NCI-H2227 (cell line): ENCODE measurements at regions not wholly inside any gene's neighbourhood (a gene's known extent, or its start where the extent isn't known, plus 50 kb on each side); places are given as distances from the start of the nearest gene placed in this dataset.

Experiments
- DNase-seq: peaks from one replicate; lab custom pipeline; 2025; ENCODE audit not compliant: unreplicated experiment; lab: John Stamatoyannopoulos, UW

DNA sequence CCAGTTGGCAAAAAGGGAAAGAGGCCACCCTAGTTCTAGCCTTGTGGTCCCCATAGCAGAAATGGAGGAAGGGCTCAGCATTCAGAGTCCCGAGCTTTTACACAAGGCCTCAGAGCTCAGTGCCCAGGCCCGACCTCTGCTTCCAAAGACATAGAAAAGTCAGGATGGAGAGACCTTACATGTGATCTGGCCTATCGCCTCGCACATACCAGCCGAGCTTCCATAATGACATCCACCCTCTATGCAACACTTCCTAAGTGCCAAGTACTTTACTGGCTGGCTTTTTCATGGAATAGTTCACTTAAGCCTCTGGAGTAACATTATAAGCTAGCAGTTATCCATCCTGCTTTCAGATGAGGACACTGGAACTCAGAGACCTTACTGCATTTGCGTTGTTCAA lies 275.9 kb downstream of the FAM43A start:
- no peak for DNase-seq

- DNase-seq, result no peak
Measured at GRCh38 chr3:194962056-194962455, 276.4 kb downstream of the FAM43A start.

GRCh38 chr3:194964809-194965208 lies 279.1 kb downstream of the FAM43A start:
- no peak for DNase-seq

- no peak for DNase-seq
Measured at GRCh38 chr3:194967151-194968117, 281.8 kb downstream of the FAM43A start.

DNA sequence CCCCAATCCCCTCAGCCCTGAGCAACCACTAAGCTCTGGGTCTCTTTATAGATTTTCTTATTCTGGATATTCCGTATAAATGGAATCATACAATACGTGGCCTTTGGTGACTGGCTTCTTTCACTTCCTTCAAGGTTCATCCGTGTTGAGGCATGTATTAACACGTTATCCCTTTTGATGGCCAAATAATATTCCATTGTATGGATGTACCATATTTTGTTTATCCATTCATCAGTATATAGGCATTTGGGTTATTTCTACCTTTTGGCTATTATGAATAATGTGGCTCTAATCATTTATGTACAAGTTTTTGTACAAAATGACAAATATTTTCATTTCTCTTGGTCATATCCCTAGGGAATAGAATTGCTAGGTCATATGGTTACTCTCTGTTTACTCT lies 284.4 kb downstream of the FAM43A start:
- no peak for DNase-seq

DNA sequence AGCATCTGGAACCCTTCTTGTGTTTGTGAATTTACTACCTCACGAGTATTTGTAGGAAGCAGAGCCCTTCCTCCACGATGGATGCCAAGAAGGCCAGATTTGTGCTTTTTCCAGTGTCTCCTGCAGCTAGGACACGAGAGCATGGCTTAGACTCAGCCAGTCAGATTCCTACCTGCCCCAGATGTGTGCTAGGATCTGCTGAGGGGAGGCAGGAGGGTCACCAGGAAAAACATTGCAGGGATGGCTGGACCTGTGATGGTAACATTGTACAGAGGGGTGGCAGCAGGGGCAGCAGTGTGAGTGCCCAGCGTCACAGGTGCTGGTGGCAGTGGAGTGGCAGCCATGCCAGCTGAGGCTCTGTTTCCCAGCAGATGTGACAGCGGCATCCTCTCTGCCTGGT lies 285.3 kb downstream of the FAM43A start:
- DNase-seq, result no peak

DNA sequence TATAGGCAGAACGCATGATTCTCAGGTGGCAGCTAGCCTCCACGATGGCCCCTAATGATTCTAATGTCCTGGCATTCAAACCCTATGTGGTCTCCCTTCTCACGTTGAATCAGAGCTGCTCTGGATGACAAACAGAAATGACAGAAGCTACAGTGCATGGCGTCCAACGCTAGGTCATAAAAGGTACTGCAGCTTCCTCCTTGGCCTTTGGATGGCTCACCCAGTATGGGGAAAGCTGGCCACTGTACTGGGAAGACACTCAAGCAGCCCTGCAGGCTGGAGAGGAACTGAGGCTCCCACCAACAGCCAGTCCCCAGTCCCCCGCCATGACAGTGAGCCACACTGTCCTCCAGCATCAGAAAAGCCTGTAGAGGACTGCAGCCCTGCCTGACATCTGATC lies 286.3 kb downstream of the FAM43A start:
- no peak for DNase-seq

- no peak for DNase-seq
Measured at GRCh38 chr3:194972641-194973040, 287.0 kb downstream of the FAM43A start.

DNA sequence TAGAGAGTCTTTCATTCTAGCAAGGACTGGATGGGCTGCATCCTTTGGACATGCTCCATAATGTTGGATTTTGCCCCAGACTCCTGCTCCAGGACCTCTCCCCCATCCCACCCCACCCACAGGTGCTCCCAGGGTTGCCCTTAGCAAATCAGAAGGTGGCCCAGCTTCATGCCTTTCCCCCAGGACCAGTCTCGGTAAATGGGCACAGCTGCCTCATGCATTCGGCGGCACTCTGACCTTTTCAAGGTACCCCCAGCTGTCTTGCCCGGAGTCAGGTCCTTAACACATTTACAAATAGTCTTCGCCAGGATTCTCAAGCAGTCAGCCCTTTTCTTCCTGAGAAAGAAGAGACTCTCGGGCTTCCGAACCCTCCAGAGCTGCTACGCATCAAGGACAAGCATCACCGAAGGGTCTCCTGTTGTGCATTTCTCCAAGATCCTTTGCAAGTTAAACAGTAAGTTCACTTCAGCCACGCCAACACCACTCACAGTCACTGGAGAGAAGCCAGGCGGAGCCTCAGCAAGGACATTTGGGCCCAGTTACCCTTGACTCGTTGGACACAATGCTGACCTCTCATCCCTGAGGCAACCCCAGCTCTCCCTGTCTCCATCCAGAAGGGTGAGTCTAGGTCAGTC lies 287.8 kb downstream of the FAM43A start:
- no peak for DNase-seq

- DNase-seq, result no peak
Measured at GRCh38 chr3:194974468-194975135, 288.9 kb downstream of the FAM43A start.

GRCh38 chr3:194976049-194976451 lies 290.4 kb downstream of the FAM43A start:
- DNase-seq, result no peak

DNA sequence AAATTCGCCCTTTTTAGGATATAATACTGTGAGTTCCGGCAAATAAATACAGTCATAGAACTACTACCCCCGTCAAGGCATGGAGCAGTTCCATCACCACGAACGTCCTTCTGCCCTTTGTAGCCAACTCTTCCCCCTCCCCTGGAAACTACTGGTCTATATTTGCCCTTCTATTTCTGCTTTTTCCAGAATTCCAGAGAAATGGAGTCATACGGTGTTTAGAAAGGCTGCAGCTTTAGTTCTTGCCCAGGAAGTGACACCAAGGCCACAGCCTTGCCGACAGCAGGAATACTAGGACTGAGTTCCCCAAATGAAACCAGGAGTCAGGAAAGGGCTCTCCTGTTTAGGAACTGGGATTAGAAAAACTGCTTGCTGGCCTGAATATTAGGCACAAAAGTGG lies 291.2 kb downstream of the FAM43A start:
- no peak for DNase-seq

DNA sequence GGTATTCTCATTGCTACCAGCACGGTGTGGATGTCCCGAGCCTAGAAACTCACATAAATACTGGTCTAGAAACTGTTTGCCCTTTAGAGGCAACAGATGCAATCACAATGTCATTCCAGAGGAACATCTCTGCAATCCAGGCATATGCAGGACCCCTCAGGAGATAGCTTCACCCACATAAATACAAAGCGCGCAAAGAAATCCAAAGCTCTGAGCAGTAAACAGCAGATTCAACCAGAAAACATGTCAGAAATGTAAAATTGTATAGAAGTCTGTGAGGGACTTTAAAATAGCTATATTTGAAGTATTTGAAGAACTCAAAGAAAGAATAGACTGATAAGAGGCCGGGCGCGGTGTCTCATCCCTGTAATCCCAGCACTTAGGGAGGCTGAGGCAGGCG lies 291.7 kb downstream of the FAM43A start:
- no peak for DNase-seq

GRCh38 chr3:194979173-194979572 lies 291.8 kb downstream of the XXYLT1 start:
- DNase-seq, result no peak

DNA sequence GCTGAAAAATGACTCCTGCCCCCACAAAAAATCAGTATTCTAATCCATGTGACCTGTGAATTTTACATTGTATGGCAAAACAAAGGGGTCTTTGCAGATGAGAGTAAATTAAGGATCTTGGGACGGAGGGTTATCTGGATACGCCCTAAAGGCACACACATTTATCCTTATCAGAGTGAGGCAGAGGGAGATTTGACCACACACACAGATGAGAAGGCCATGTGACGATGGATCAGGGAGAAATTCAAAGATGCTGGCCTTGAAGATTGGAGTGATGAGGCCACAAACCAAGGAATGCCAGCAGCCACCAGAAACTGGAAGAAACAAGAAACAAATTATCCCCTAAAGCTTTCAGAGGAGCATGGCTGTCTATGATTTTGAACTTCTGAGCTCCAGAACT lies 288.5 kb downstream of the XXYLT1 start:
- no peak for DNase-seq

DNA sequence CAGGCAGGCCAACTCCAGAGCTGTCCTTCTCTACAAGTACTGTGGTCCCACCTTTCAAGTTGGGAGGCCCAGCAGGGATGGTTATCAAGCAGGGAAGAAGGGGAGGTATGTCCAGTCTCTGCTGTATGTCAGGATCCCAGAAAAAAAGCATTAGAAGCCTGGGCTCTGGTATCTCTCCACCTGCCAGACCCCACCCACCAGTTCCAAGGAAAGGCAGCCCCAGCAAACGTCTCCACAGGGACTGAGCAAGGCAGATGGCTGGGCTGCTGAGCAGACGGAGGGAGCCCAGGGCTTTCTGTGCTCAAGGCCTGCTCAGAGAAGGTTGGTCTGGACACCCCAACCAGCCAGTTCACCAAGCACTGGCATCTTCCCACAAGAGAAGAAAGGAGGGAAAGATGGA lies 287.8 kb downstream of the XXYLT1 start:
- DNase-seq, result no peak

GRCh38 chr3:194983620-194984019 lies 287.3 kb downstream of the XXYLT1 start:
- DNase-seq, result no peak

GRCh38 chr3:194984066-194984465 lies 286.9 kb downstream of the XXYLT1 start:
- no peak for DNase-seq

DNA sequence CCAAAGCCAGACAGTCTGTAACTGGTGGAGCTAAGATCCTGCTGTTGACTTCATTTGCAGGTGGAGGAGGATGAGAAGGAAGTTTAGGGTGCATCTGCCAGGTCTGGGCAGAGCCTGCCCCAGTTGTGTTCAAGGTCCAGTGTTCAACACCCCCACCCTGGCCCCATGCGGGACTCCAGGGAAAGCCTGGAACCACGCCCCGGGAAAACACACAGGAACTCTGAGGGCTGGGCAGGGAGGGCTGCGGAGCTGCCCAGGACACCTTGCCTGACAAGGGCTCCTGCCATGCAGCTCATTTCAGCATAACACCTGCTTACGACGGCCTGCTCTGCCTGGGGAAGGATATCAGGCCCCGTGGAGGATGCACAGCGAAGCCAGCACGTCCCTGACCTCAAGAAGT lies 286.3 kb downstream of the XXYLT1 start:
- DNase-seq, result no peak

DNA sequence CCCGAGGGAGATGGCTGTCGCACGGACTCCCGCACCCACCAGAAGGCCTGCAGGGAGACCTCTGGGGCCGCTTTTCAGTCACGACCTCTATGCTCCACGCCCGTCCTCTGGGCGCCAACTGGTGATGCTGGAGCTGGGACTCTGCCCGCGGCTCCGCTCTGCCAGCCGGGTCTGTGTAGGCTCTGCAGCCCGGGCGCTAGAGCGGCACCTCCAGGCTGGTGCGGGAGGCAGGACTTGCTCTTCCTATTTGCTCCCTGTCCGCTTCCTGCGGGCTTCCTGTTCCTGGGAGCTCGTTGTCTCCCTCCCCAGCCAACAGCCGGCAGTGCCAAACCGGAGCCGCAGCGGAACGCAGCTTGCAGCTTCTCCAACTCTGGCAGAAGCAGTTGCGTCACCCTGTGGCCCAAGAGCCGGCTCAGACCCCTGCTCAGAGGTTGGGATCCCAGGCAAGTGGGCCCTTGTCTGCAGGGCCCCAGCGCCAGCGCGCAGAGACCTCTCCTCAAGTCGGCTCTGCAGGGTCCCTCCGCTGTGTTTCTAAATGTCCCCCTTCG lies 285.9 kb downstream of the XXYLT1 start:
- DNase-seq, result peak; percentile 74

DNA sequence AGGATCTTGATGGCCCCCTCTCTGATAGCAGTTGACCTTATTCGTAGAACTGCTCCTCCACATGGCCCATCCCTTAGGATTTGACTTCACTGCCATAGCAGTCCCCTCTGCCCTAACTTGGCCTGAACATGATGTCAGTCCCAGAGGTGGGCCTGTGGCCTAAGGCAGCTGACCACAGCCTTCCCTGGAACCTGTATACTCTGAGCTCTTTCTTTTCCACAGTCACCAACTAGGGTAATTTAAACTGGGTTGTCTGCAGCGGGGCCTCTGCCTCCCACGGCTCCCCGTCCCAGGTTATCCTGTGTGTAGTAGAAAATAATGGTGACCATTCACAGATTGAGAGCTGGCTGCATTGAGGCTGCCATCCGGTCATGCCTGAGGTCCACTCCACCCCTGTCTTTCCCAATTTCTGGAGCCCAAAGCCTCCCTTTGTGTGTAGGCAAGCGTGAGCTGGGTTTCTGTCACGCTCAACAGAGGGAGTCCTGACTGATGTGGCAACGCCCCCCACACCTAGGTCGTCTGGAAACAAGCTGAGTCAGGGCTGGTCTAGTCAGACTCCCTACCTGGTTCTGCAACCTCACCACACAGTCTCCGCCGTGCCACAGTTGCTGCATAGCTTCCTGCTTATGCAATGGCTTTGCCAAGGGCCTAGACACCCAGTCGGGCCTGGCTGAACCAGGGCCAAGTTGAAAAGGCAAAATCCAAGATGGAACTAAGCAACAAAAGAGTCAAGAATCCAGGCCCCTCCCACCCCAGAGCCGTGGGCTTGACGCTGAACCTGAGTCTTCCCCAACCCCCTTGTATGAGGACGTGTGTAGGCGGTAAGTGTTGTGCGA lies 284.5 kb downstream of the XXYLT1 start:
- DNase-seq, result no peak
